ENCODE measurements at regions not wholly inside any gene's neighbourhood (a gene's known extent, or its start where the extent isn't known, plus 50 kb on each side); places are given as distances from the start of the nearest gene placed in this dataset.
A peak's percentile ranks its signal among the peaks of the same experiment; 100 is the strongest.

DNA sequence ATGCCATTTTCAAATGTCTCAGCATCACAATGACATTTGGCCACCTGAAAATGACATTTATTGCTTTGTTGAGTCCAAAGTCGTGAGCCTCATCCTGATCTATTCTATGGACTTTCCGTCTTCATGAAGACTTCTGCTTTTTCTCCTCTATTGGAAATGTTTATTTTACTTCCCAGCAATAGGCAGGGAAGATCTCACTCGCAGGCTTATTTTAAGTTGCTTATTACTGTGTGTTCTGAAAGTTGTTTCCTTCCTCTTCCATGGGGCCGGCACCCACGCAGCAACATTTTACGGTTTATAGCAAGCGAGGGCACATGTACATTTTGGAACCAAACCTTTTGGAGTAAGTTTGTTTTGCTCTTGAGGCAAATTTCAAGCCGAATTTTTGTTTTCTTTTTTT, 221.0 kb upstream of the KLF6 start:
- no peak for DNase-seq (ENCODE audit: low read depth)

DNA sequence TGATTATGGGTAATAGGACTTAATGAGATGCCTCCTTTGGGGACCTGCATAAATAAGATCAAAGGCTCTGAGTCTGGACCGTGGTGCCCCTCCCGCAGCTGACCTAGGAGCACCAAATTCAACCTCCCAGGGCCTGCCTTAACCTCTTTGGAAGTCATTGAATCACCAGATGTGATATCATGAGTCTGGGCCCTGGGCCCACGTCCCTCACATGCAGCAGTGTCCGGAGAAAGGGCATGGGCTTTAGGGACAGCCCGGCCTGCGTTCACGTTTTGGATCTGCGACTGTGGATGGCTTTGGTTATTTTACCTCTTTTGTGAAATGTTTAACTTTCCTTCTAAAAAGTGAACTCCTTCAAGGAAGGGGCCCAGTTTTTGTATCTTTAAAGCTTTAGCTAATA, 220.0 kb upstream of the KLF6 start:
- no peak for DNase-seq (ENCODE audit: low read depth)

DNA sequence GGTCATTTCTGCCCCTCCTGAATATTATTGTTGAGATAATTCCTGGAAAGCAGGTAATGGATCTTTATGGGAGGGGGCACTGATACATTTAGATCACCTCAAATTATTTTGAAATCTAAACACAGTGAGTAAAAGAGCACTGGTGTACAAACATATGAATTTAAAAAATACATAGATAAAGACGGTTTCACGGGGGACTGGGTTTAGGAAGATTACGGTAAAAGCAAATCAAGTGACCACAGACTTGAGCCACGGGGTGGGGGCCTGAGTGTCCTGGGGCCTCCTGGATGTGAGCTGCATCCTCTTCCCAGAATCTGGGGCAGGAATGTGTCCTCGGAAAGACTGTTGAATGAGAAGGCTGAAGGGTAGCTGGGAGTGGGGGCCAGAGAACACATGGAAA, 219.1 kb upstream of the KLF6 start:
- DNase-seq (ENCODE audit: low read depth) = no peak

DNA sequence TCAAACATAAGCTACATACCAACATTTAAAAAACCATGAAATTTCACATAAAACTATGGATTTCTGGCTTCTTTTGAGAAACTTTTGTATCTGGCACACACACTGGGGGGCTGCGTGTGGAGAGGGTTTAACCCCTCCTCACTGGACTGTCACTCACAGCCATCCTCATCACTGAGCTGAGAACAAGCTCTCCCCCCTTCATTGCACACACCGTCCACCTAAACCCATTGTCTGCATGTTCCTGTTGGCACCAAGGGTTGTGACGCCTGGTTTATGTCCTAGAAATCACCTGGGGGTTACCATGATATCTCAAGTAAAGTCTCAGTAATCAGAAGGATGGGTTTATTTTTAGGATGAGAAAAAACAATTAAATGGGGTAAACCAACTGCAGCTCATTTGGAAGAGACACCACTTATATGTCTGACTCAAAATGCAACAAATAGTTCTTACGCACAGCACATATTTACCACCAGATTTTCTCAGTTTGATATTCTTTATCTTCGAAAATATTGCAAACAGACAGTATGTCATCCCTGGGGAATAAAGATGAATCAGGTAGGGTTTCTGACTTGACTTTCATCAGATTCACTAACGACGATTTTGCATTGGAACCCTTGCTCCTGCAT, 218.5 kb upstream of the KLF6 start:
- DNase-seq (ENCODE audit: low read depth) = no peak

DNA sequence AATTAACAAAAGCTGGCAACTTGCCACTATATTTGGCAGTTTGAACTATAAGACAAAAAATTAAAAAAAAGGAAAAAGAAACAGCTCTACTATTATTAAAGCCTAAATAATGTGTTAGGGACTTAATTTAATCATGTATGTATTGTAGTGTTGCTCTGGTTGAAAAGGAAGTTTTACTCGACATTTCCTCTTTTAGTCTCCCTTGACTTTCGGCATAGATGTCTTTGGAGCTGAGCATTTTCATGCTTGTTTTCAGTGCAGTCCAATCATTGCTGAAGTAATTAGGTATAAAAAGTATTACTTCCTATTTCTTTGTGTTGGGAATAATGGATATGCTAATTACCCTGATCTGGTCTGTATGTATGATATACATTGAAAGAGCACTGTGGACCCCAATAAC, 216.8 kb upstream of the KLF6 start:
- DNase-seq (ENCODE audit: low read depth) = no peak

DNA sequence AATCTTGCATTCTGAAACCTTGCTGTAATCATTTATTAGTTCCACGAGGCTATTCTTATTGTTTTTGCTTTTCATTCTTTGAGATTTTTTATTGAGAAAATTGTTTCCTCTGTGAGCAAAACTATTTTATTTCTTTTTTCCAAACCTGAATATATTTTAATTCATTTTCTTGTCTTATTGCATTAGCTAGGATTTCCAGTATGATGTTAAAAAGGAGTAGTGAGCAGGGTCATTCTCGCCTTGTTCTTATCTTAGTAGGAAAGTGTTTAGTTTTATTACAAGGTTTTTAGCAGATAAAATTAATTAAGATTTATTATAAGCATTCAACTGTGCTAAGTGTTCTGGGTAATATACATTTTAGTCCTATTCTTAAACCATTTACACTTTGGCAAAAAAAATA, 214.6 kb upstream of the KLF6 start:
- no peak for DNase-seq (ENCODE audit: low read depth)

DNA sequence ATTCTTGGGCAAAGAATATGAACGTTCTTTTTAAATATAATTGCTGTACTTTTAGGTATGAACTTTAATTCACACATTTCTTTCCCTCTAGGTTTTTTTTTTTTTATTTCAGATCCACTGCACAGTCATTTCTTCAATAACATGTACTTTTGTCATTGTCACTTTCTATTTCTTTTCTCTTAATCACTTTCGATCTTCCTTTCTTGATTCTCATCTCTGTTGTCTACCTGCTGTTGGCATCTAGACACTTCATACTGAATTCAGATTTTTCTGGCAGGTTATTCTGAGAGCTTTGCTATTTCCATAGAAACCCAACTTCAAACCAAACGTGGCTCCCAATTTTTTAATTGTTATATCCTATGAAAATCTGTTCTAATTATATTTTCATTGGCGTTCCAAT, 211.7 kb upstream of the KLF6 start:
- no peak for DNase-seq (ENCODE audit: low read depth)

DNA sequence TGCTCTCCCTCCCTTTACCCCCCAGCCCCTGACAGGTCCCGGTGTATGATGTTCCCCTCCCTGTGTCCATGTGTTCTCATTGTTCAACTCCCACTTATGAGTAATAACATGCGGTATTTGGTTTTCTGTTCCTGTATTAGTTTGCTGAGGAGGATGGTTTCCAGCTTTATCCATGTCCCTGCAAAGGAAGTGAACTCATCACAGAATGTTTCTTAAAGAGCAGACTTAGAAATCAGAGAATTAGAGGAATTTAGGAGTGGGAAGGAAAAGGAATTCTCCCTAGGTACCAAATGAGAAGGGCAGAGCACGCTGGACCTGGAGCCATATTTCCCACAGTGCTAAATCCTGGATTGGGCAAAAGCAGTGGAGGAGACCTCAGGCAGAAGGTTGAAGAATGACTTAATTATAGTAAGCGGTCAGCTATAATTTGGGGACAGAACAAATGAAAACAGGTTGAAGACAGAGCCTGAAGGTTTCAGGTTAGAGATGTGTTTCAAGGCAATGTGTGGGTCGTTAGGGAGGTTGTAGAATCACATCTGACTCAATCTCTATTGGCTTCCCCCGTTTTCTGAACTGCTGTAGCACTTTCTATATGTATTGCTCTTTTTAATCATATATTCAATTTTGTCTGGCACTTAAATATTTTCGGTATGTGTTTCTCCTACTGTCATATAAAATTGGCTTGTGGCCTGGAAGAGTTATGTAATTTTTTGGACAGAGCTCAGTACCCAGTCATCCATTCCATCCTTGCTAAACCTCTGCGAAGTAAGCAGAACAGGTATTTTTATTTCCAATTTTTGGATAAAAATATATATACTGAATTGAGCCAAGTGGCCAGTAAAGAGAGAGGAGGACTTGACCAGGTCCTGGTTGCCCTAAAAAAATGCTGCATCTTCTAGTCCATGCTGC, 210.5 kb upstream of the KLF6 start:
- peak; percentile 86 for DNase-seq (ENCODE audit: low read depth)

DNA sequence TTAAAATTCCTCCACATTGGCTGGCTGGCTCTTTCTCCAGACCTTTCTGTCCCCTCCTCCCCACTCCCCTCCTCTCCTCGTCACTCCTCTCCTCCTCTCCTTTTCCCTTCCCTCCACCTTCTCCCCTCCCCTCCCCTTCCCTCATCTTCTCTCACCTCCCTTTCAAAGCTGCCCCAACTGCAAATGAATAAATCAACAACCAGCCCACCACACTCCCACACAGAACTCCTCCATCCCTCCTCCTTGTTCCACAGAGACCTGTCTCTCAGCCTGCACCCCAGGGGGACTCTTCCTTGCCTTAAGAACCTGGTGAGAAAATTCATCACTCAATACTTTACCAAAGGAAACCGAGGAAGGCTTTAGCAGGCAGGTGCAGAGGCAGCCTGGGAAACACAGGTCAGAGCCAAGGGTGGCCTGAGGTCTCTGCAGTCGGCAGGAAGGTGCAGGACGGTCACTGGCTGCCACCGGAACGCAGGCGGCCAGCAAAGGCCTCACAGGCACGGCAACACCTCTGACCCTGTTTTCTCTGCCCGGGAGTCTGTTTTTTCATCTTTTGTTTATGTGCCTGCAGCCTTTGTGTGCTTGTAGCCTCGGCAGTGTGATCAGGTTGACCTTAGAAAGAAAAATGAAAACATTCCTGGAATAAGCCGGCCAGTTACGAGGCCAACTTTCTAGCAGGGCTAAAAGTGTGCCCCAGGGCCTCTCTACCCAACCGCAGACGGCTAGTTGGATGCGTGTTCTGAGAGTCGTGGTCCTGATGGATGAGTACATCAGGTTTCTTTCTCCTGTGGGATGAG, 207.6 kb upstream of the KLF6 start:
- no peak for DNase-seq (ENCODE audit: low read depth)

DNA sequence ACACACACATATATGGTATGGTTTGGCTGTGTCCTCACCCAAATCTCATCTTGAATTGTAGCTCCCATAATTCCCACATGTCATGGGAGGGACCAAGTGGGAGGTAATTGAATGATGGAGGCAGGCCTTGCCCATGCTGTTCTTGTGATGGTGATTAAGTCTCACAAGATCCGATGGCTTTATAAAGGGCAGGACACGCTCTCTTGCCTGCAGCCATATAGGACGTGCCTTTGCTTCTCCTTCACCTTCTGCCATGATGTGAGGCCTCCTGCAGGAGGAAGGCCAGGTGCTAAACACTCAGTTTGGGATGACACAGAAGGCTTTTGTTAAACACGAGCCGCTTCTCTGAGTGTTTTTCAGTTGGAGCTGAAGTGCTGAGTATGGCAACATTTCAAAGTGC, 205.3 kb upstream of the KLF6 start:
- DNase-seq (ENCODE audit: low read depth) = no peak

DNA sequence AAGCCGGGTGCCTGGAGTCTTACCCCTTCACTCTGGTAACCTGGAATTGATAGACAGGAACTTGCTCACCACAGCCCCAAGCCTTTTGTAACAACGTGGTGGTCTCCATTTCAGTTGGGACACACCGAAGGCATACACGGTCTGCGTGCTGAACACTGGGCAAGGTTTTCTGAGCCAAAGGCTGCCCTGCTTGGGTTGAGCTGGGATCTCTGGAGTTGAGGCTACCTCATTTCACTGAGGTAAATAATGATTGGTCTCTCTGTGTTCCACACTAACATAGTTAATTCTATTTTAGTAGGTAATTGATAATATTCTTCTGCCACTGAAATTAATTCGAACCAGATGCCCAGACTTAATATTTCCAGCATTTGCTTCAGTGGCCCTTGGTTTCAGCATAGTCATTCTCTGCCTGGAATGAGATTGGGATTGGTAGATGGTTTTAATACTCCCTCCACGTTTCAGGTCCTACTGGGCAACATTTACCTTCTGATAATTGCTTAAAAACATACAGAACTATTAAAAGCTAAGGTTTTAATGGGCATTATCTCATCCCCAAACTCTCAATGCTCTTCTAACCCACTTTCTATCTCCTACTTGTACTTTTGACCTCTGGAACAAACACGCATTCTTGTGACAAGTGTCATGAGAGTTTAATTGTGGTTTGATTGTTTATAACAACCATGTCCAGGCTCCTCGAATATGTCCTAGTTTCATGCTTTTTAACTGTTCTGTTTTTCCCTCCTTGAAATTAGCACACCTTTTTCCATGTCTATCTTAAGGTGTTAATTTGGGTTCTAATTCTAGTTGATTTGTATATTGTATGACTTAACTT, 202.3 kb upstream of the KLF6 start:
- peak; percentile 10 for DNase-seq (ENCODE audit: low read depth)

DNA sequence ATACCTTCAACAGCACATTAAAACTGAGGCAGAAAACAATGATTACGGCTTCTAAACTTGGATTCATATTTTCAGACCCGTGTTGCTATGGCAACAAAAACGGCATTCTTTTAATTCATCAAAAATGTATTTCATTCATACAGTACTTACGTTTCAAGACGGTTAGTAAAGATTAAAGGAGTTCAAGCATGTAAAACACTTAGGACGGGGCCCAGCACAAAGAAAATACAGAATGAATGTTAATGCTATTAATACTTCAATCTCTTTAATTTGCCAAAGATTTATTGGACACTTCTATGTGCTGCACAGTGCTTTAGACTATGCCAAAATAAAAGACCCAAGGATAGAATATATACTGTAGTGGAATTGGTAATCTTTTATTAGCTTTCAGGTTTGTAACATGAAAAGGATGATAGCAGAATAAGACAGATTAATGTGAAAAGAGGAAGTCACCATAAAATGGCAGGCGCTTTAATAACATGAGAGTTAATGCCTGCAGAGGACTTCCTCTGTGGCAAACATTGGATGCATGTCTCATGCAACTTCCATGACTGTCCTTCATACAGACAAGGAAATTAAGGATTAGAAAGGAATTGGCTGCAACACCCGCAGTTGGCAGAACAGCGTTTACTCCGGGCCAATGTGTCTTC, 201.6 kb upstream of the KLF6 start:
- DNase-seq (ENCODE audit: low read depth) = no peak

DNA sequence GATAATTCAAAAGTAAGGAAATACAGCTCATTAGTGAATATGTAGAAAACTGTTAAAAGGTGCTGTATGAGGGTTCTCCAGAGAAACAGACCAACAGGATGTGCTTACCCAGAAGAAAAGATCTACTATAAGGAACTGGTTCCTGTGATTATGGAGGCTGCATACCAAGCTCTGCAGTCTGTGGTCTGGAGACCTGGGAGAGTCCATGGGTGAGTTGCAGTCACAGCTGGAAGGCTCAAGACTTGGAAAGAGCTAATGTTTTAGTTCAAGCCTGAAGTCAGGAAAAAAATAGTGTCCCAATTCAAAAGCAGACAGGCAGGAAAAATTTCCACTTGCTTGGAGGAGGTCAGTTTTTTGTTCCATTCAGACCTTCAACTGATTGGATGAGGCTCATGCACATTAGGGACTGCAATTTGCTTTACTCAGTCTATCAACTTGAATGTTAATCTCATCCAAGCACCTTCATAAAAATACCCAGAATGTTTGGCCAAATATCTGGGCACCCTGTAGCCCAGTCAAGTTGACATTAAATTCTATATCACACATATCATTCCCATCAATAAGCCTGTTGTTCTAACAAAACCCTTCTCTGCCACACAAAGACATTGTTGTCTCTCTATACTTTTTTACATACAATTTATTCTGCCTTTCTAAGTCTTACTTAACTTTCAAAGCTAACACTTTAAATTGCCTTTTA, 197.9 kb upstream of the KLF6 start:
- DNase-seq (ENCODE audit: low read depth) = no peak

DNA sequence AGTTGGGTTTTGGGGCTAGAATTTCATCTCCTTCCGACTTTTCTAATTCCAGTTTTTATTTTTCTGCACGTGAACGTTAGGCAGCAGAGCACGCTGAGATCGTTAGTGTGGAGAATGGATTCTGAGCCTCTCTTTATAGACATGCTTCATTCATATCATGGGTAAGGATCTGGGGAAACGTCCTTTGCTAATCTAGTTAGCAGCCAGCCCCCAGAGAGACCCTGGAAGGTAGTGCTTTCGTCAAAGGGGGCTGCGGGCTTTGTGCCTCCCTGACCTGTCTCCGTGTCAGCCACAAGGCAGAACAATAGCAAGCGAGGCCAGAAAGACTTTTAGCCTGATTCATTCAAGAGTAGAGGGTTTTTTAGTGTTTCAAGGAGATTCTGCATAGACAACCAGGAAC, 196.3 kb upstream of the KLF6 start:
- no peak for DNase-seq (ENCODE audit: low read depth)

DNA sequence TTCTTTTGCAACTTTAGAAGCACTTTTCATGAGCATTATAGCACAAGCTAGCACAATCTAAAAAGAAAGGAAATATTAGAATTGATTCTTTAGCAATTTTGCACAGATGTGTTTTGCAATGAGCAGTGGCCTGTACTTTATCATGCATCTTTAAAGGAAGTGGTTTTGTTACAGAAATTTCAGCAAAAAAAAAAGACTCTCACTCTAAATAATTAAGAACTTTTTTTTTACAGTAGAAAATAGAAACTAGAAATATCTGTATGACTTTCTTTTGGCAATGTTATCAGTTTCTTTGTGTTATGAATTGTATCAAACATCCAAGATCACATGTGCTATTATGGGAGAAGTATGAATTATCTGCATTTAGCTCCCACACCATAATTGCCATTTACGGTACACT, 195.7 kb upstream of the KLF6 start:
- DNase-seq (ENCODE audit: low read depth) = no peak

DNA sequence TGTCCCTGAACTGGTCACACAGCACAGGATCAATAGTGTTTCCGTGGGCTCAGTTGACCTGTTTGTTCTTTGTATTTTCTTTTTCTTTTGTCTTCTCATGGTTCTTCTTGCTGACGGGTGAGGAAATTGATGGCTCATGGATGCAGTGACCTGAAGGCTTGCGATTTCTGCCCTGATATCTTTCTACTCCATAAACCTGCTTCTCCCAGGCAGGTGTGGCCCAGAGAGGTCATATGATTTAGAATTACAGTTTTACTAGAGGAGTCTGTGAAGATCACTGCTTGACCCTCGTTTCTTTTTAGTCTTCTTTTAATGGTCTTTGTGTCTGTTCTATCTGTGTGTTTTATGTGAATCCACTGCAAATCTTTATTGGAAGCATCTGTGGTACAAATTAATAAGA, 195.1 kb upstream of the KLF6 start:
- DNase-seq (ENCODE audit: low read depth) = no peak

DNA sequence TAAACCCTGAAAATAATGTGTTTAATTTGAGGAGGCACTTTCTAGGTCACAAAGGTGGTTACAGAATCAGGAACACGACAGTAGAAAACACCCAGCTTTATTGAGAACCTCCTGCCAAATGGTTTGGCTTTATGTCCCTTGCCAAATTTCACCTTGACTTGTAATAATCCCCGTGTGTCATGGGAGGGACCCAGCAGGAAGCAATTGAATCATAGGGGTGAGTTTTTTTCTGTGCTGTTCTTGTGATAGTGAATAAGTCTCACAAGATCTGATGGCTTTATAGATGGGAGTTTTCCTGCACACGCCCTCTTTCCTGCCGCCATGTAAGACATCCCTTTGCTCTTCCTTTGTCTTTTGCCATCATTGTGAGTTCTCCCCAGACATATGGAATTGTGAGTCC, 193.8 kb upstream of the KLF6 start:
- peak; percentile 57 for DNase-seq (ENCODE audit: low read depth)

DNA sequence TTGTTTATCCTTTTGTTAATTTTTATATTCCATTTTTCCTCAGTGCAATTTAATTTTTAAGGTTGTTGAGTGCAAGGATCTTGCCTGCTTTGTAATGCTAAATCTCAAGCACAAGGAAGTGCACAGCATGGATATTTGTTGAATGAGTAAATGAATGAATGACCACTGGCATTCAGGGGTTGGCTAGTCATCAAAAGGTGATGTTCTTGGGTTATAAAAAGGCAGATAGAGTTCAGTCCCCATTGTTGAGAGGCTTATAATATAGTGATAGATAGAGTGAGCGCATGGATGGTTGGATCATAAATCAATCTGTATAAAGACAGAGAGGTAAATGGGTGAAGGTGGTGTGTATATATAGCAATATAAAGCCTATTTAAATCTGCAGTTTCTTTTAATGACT, 193.2 kb upstream of the KLF6 start:
- peak; percentile 72 for DNase-seq (ENCODE audit: low read depth)

DNA sequence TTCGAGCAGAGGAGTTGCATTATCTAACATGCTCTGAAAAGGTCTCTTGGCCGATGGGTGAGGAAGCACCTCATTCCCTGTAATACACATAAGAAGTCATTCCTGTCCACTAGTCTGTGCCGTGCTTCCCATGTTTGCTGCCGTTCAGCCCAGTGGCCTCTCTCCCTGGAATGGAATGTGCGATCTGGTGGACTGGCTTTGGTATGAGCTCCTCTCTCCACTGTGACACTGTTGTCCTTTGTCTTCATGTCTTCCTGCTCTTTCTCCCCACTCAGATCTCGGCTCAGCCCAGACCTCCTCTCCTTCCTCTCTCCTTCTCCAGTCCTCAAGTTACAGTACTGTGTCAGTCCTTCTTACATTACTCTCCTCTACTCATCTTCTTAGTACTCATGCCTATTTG, 192.8 kb upstream of the KLF6 start:
- peak; percentile 34 for DNase-seq (ENCODE audit: low read depth)

DNA sequence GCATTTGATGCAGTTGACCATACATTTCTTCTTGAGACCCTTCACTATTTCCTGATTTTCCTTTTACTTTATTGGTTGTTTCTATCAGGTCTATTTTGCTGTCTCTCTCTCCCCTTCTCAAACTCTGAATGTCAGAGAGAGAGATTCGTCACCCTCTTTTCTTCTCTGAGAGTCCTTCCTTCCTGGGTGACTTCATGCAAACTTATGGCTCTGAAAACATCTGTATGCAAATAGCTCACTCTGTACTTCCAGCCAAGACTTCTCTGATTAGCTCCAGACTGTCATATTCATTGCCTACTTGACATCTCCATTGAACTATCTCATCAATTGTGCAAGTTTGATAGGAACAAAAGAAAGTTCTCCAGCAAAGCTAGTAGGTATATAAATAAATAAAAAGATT, 191.7 kb upstream of the KLF6 start:
- DNase-seq (ENCODE audit: low read depth) = no peak

Measured in HT1080 (cell line).